ENCODE measurements at regions not wholly inside any gene's neighbourhood (a gene's known extent, or its start where the extent isn't known, plus 50 kb on each side); places are given as distances from the start of the nearest gene placed in this dataset.
"Not testable (repeated sequence)": the region's sequence is repeated elsewhere in the genome, so short reads cannot be mapped to it uniquely, and the experiment has no call there.

DNA sequence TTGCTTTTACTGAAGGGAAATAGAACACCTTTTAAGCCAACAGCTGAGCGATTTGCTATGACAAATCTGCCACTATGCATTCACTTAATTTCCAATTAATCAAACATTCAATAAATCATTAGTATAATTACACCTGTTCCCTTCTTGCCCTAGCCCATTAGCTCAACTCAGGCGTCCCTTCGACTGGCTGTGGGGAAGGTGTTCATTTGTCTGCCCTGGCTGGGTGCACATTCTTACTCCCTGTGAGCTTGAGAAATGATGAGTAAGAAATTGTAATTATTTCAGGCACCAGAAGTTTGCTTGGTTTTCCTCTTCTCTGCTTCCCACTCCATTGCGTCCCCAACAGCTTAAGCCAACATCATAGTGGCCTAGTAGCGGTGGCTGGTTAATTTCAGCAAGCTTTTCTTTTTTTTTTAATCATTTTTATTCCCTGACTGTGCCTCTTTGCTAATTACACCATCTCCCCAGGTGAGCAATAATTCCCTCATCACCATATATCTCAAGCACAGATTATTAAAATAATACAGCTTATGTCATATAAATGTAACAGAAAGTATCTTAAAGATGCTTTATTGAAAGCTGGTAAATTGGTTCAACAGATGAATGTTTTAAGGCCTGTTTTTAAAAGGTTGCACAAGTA is 623.9 kb upstream of the RBFOX1 start:
- no peak for DNase-seq

- no peak for DNase-seq
These were observed 628.2 kb upstream of the RBFOX1 start for GRCh38 chr16:6704306-6704930.

- DNase-seq: no peak
These were observed 631.5 kb upstream of the RBFOX1 start for GRCh38 chr16:6701096-6701495.

DNA sequence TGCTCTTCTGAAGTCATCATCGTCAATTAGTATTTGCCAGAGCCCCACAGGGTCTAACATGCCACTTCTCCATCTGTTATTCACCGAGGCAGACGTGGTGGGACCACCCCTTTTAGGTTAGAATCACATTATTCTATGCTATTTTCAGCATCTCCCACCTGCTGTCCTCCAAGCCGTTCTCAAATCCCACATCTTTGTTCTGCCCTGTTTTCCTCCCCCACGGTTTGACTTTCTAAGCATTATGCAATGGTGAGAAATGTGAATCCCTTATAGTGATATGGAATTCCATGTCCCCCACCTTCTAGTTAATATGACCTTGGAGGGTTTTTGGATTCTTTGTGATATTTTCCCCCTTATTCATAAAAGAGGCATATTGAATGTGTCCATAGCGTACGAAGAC is 634.1 kb upstream of the RBFOX1 start:
- DNase-seq: no peak

GRCh38 chr16:6695666-6696065 is 637.0 kb upstream of the RBFOX1 start:
- no peak for DNase-seq

DNA sequence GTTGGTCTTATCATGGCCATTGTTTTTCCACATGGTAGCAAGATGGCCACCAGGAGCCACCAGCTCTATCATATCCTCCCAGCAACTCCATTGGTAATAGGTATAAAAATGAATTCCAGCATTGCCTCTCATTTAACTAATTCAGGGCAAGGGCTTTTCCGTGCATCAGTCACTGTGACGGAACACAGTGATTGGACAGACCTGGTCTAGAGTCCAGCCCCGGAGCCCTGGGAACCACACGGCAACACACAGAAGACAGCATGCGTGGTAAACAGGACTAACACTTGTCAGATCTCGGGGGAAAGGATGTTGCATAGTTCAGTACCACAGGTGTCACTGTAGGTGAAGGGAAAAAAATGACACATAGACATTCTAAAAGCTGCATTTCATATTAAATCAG is 638.0 kb upstream of the RBFOX1 start:
- no peak for DNase-seq

- not testable (repeated sequence) for DNase-seq
These were observed 639.2 kb upstream of the RBFOX1 start for GRCh38 chr16:6693418-6693817.

GRCh38 chr16:6692874-6693273 is 639.8 kb upstream of the RBFOX1 start:
- no peak for DNase-seq

DNA sequence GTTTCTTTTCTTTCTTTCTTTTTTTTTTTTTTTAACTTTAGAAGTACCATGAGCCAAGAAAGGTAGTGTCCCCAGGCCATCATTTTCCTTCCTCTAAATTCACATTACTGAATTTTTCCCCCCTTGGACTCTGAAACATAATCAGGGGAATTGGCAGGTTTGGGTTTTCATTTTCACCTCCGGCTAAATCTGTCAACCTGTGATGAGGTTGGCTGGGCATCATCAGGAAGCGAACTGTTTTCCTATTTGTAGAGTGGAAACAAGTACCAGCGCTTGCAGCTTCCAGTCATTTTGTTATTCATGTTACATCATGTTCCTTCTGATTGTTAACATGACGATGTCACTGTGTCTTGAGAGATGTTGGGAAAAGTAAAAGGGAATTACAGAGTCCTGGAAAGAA is 641.9 kb upstream of the RBFOX1 start:
- DNase-seq: no peak

- no peak for DNase-seq
These were observed 643.0 kb upstream of the RBFOX1 start for GRCh38 chr16:6689643-6690042.

GRCh38 chr16:6687593-6687992 is 645.1 kb upstream of the RBFOX1 start:
- no peak for DNase-seq

GRCh38 chr16:6684076-6684673 is 648.5 kb upstream of the RBFOX1 start:
- DNase-seq: no peak

DNA sequence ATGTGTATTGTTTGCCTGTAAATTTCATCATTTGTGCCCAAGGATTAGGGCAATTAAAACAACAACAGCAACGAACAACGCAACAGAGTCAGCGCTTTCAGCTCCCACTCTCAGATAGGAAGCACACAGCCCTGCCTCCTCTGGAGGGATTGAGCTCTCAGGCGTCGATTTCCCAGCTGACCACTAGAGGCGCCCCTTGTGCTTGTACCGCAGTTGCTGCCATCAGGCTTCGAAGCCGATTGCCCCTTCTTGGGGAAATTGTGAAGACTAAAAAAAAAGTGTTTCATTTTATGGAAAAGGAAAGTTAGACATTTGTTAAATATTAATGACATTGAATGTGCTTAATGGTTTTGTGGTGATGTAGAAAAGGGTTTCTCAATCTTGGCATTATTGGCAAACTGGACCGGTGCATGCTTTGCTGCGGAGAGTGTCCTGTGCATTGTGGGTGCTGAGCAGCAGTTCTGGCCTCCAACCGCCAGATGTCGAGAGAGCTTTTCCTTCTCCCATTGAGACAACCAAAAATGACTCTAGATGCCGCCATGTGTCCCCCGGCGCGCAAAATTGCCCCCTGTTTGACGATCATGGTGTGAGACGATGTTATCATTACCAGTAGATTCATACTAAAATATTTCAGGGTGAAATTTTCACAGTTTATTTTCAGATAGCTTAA is 650.4 kb upstream of the RBFOX1 start:
- peak; percentile 0 for DNase-seq

DNA sequence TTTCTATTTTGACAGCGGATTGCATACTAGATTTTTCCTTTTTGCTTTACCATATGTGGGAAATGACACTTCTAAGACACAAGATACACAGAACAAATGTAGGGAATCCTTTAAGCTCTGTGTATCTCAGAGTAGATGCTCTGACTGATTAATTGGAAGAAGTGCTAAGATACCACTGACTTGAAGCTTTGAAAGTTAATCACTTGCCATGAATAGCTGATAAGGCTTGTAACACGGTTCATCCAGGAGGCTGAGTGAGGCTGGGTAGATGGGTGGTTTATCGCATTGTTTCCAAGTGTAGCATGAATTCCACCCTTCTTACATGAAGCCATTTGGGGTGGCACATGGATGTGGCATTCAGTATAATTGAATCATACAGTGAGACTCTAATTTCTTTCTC is 654.1 kb upstream of the RBFOX1 start:
- no peak for DNase-seq

GRCh38 chr16:6674071-6674470 is 658.6 kb upstream of the RBFOX1 start:
- DNase-seq: no peak

GRCh38 chr16:6672507-6672906 is 660.1 kb upstream of the RBFOX1 start:
- DNase-seq: no peak

DNA sequence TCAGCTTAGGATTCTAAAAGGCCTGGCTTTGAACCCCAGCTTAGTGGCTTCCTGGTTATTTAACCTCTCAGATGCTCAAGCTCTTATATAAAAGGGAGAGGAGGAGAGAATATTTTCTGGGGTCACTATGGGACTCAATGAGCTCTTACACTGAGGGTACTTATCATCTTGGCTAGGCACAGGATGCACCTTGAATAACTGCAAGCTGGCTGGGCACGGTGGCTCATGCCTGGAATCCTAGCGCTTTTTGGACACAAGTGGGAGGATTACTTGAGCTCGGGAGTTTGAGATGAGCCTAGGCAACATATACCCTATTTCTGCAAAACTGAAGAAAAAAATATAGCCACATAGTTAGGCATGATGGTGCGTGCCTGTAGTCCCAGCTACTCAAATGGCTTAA is 665.3 kb upstream of the RBFOX1 start:
- no peak for DNase-seq

DNA sequence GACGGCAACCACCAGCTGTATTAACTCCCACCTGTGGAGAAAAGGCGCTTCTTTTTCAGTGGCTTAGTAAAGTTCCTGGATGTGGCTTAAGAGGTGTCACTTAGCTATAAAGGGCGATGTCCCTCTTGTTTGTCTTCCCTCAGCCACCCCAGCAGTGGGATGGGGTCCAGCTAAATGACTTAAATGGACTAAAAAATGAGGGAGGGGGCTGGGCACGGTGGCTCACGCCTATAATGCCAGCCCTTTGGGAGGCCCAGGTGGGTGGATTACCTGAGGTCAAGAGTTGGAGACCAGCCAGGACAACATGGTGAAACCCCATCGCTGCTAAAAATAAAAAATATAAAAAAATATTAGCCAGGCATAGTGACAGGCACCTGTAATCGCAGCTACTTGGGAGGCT is 667.5 kb upstream of the RBFOX1 start:
- no peak for DNase-seq

DNA sequence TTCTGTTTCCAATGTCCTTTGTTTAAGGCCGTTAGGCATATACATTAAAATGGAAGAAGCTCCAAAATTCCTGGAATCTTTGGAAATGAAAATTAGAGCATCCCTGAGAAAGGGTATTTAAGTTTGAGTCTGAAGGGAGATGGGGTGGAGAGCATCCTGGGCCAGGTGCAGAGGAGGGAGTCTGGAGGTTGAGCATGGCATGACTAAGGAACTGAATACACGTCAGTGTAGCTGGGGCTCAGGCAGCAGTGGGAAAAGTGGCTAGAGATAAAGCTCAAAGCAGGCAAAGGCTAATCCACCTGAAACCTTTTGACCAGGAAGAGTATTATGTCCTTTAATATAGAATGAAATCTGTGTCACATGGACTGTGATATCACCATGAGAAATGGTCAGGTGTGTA is 669.0 kb upstream of the RBFOX1 start:
- DNase-seq: no peak

- DNase-seq: no peak
These were observed 675.9 kb upstream of the RBFOX1 start for GRCh38 chr16:6656760-6657159.

GRCh38 chr16:6646891-6647290 is 685.8 kb upstream of the RBFOX1 start:
- no peak for DNase-seq

- DNase-seq: no peak
These were observed 686.7 kb upstream of the RBFOX1 start for GRCh38 chr16:6645768-6646568.

GRCh38 chr16:6644916-6645315 is 687.7 kb upstream of the RBFOX1 start:
- DNase-seq: no peak

Data from CD4-positive, alpha-beta T cell treated with Interleukin-10 for 1 hour (primary cell).